CD14-positive monocyte (primary cell): ENCODE measurements at regions not wholly inside any gene's neighbourhood (a gene's known extent, or its start where the extent isn't known, plus 50 kb on each side); places are given as distances from the start of the nearest gene placed in this dataset.

Experiments used
- DNase-seq, 3 donors: peaks; one replicate each; pipeline ENCODE4 v3.0.0-alpha.2; 2011 to 2022
- H2AFZ ChIP-seq: 2 replicates; pipeline ENCODE4 v1.6.0; 2012; ENCODE audit warnings: mild to moderate bottlenecking, low read depth, low read length, inconsistent platforms; ENCODE audit not compliant: insufficient read depth, poor library complexity, severe bottlenecking
- H3K27ac ChIP-seq, 2 donors: 1 replicate in 1 of 2; 2 replicates in 1 of 2; pipeline ENCODE4 v1.5.1; 2012 to 2013; ENCODE audit warnings: low read length in 2 of 2, control low read depth in 1 of 2, inconsistent platforms in 1 of 2, low read depth in 1 of 2, mild to moderate bottlenecking in 1 of 2
- H3K27me3 ChIP-seq, 2 donors: one replicate each; pipeline versions ENCODE4 v1.6.0 to v1.6.1; 2011 to 2013; ENCODE audit warnings: low read length in 2 of 2; ENCODE audit not compliant: control insufficient read depth in 2 of 2, insufficient read depth in 2 of 2
- H3K36me3 ChIP-seq, 2 donors: replicated peaks in 1 of 2; 1 replicate in 1 of 2; 2 replicates in 1 of 2; pipeline versions ENCODE4 v1.5.1 to v1.6.1; 2012 to 2013; ENCODE audit warnings: low read length in 2 of 2, control low read depth in 1 of 2, inconsistent platforms in 1 of 2, mild to moderate bottlenecking in 1 of 2; ENCODE audit not compliant: insufficient read depth in 2 of 2, control insufficient read depth in 1 of 2
- H3K4me1 ChIP-seq, 2 donors: 1 replicate in 1 of 2; 2 replicates in 1 of 2; pipeline versions ENCODE4 v1.5.1 to v1.6.1; 2012 to 2013; ENCODE audit warnings: low read length in 2 of 2, control low read depth in 1 of 2, inconsistent platforms in 1 of 2, mild to moderate bottlenecking in 1 of 2, moderate library complexity in 1 of 2; ENCODE audit not compliant: insufficient read depth in 2 of 2, control insufficient read depth in 1 of 2
- H3K4me2 ChIP-seq: replicated peaks from 2 replicates; pipeline ENCODE3; 2012; ENCODE audit warnings: low read length, moderate library complexity, mild to moderate bottlenecking; ENCODE audit not compliant: poor library complexity, severe bottlenecking; ENCODE audit errors: extremely low read depth
- H3K4me3 ChIP-seq, 3 experiments: fragments of 200-600 bp in 1 of 3; sonication (generic) in 1 of 3; replicated peaks in 1 of 3; 1 replicate in 2 of 3; 2 replicates in 1 of 3; pipeline ENCODE4 v1.5.1; 2011 to 2013; ENCODE audit warnings: low read length in 3 of 3, mild to moderate bottlenecking in 3 of 3, control low read depth in 2 of 3, low read depth in 2 of 3, inconsistent platforms in 1 of 3, moderate library complexity in 1 of 3
- H3K79me2 ChIP-seq: 2 replicates; pipeline ENCODE4 v1.6.0; 2012; ENCODE audit warnings: mild to moderate bottlenecking, control low read depth, inconsistent platforms, low read length, moderate library complexity; ENCODE audit not compliant: insufficient read depth
- H3K9ac ChIP-seq: 2 replicates; pipeline ENCODE4 v1.6.0; 2017; ENCODE audit warnings: low read length, mild to moderate bottlenecking; ENCODE audit not compliant: insufficient read depth, poor library complexity, severe bottlenecking
- H3K9me3 ChIP-seq, 2 donors: replicated peaks in 1 of 2; 1 replicate in 1 of 2; 2 replicates in 1 of 2; pipeline versions ENCODE4 v1.5.1 to v1.6.1; 2012 to 2013; ENCODE audit warnings: low read length in 2 of 2, control low read depth in 1 of 2; ENCODE audit not compliant: control insufficient read depth in 1 of 2, insufficient read depth in 1 of 2
- H4K20me1 ChIP-seq: 2 replicates; pipeline ENCODE4 v1.6.0; 2012; ENCODE audit warnings: mild to moderate bottlenecking, low read length, control low read depth, moderate library complexity; ENCODE audit not compliant: insufficient read depth
- H3K27ac Mint-ChIP-seq, 7 donors: one replicate each; pipeline ENCODE4 v1.8.0; 2020; ENCODE audit warnings: mild to moderate bottlenecking in 7 of 7, mixed read lengths in 7 of 7, moderate library complexity in 6 of 7, inconsistent platforms in 2 of 7
- H3K27me3 Mint-ChIP-seq, 3 donors: one replicate each; pipeline ENCODE4 v1.8.0; 2021 to 2022; ENCODE audit warnings: low read depth in 3 of 3, mild to moderate bottlenecking in 3 of 3, mixed read lengths in 3 of 3, moderate library complexity in 3 of 3, inconsistent platforms in 1 of 3
- H3K36me3 Mint-ChIP-seq, 2 donors: one replicate each; pipeline ENCODE4 v1.8.0; 2020; ENCODE audit warnings: mixed read lengths in 2 of 2, inconsistent platforms in 1 of 2, mild to moderate bottlenecking in 1 of 2
- H3K4me1 Mint-ChIP-seq: one replicate; pipeline ENCODE4 v1.8.0; 2020; ENCODE audit warnings: mild to moderate bottlenecking, mixed read lengths
- H3K4me3 Mint-ChIP-seq, 2 donors: one replicate each; pipeline ENCODE4 v1.8.0; 2020; ENCODE audit warnings: mild to moderate bottlenecking in 2 of 2, mixed read lengths in 2 of 2, moderate library complexity in 1 of 2
- H3K9me3 Mint-ChIP-seq, 7 donors: one replicate each; pipeline ENCODE4 v1.8.0; 2020 to 2022; ENCODE audit warnings: mixed read lengths in 7 of 7, mild to moderate bottlenecking in 6 of 7, moderate library complexity in 6 of 7, inconsistent platforms in 2 of 7
- CTCF ChIP-seq: fragments of 200-600 bp; IDR thresholded peaks from one replicate; pipeline ENCODE4 v1.8.0; 2022; ENCODE audit warnings: antibody characterized with exemption, mild to moderate bottlenecking
- WGBS: methylation state at CpG from one replicate; pipeline ENCODE4 v1.1.5; 2013; ENCODE audit warnings: missing lambda C conversion rate; ENCODE audit not compliant: insufficient coverage; 5-methylcytosine and 5-hydroxymethylcytosine counted together
- intact Hi-C, 2 donors: fragments of 100-400 bp; cut with micrococcal nuclease; formaldehyde crosslinking; loops; one replicate each; pipeline versions ENCODE4 v1.15.0 to v1.15.1; 2023

DNA sequence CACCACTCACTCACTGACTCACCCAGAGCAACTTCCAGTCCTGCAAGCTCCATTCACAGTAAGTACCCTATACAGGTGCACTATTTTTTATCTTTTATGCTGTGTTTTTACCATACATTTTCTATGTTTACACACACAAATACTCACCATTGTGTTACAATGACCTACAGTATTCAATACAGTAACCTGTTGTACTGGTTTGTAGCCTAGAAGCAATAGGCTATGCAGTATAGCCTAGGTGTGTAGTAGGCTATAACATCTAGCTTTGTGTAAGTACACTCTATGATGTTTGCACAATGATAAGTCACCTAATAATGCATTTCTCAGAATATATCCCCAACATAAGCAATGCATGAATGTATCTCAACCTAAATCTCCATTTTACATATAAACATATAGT is 541.1 kb downstream of the NR2F1-AS1 start:
- Histone ChIP-seq H3K79me2 (no peaks in the 10 kb centered on the region), H3K4me1 (no peaks in the 10 kb centered on the region), H3K36me3 (no peaks in the 10 kb centered on the region), H3K9ac (no peak overlapping the region), H3K27me3 (no peaks in the 10 kb centered on the region), H2AFZ (no peak overlapping the region), H3K4me2 (no peak overlapping the region), H3K9me3 (peaks cover 0 to 3% of the 10 kb centered on the region in 2 donors), H3K4me3 (no peak overlapping the region), H3K27ac (no peak overlapping the region), H4K20me1 (no peaks in the 10 kb centered on the region)
- Mint-ChIP-seq H3K27me3 (no peaks in the 10 kb centered on the region), H3K4me1 (no peaks in the 10 kb centered on the region), H3K9me3 (peaks cover 0 to 5% (median 0%) of the 10 kb centered on the region in 7 donors), H3K4me3 (no peak overlapping the region), H3K36me3 (no peaks in the 10 kb centered on the region), H3K27ac (no peak overlapping the region)
- intact Hi-C loops = no loop called here
- no peak for DNase-seq
- TF ChIP-seq CTCF = no peak

GRCh38 chr5:93034621-93035590 is 546.1 kb downstream of the NR2F1-AS1 start:
- H3K4me1 Mint-ChIP-seq = no peaks in the 10 kb centered on the region
- no peak overlapping the region for H3K27ac Mint-ChIP-seq
- 80% methylated on average over 1 of the region's 9 CpGs for WGBS
- Histone ChIP-seq H3K4me3 (no peak overlapping the region), H3K4me2 (no peak overlapping the region), H3K9ac (no peak overlapping the region), H3K9me3 (peaks cover 0 to 5% of the 10 kb centered on the region in 2 donors), H2AFZ (no peak overlapping the region), H3K4me1 (no peaks in the 10 kb centered on the region), H4K20me1 (no peaks in the 10 kb centered on the region), H3K36me3 (no peaks in the 10 kb centered on the region), H3K27me3 (no peaks in the 10 kb centered on the region), H3K79me2 (no peaks in the 10 kb centered on the region), H3K27ac (no peak overlapping the region)
- no peaks in the 10 kb centered on the region for H3K36me3 Mint-ChIP-seq
- no peaks in the 10 kb centered on the region for H3K27me3 Mint-ChIP-seq
- no peak for TF ChIP-seq CTCF
- intact Hi-C loops = no loop called here
- DNase-seq = no peak
- peaks cover 0 to 5% (median 2%) of the 10 kb centered on the region in 7 donors for H3K9me3 Mint-ChIP-seq
- no peak overlapping the region for H3K4me3 Mint-ChIP-seq
